ENCODE measurements at regions not wholly inside any gene's neighbourhood (a gene's known extent, or its start where the extent isn't known, plus 50 kb on each side); places are given as distances from the start of the nearest gene placed in this dataset.

- H3K27me3 ChIP-seq (replicated peaks; ENCODE audit: control insufficient read depth, insufficient read depth, low read length) = no peaks in the 10 kb centered on the region
- no peak for DNase-seq (ENCODE audit: extremely low read depth, insufficient read length)
- H3K36me3 ChIP-seq (ENCODE audit: control insufficient read depth, insufficient read depth, low read length) = no peaks in the 10 kb centered on the region
- no peak overlapping the region for H3K4me3 ChIP-seq (replicated peaks; ENCODE audit: low read depth, low read length)
- no peak for TF ChIP-seq CTCF (IDR thresholded peaks at IDR 0.05; ENCODE audit: insufficient read depth, low read length, poor library complexity, severe bottlenecking)
Measured at GRCh38 chr12:22982635-22983034, 357.7 kb downstream of the ETNK1 start.

- H3K27me3 ChIP-seq (replicated peaks; ENCODE audit: control insufficient read depth, insufficient read depth, low read length) = no peaks in the 10 kb centered on the region
- TF ChIP-seq CTCF (IDR thresholded peaks at IDR 0.05; ENCODE audit: insufficient read depth, low read length, poor library complexity, severe bottlenecking) = no peak
- DNase-seq (ENCODE audit: extremely low read depth, insufficient read length) = no peak
- no peaks in the 10 kb centered on the region for H3K36me3 ChIP-seq (ENCODE audit: control insufficient read depth, insufficient read depth, low read length)
- no peak overlapping the region for H3K4me3 ChIP-seq (replicated peaks; ENCODE audit: low read depth, low read length)
Measured at GRCh38 chr12:22986997-22987396, 362.0 kb downstream of the ETNK1 start.

GRCh38 chr12:22990501-22990900, 365.5 kb downstream of the ETNK1 start:
- no peaks in the 10 kb centered on the region for H3K27me3 ChIP-seq (replicated peaks; ENCODE audit: control insufficient read depth, insufficient read depth, low read length)
- no peak for TF ChIP-seq CTCF (IDR thresholded peaks at IDR 0.05; ENCODE audit: insufficient read depth, low read length, poor library complexity, severe bottlenecking)
- DNase-seq (ENCODE audit: extremely low read depth, insufficient read length) = no peak

GRCh38 chr12:22991250-22991844, 366.4 kb downstream of the ETNK1 start:
- no peak for DNase-seq (ENCODE audit: extremely low read depth, insufficient read length)
- no peak for TF ChIP-seq CTCF (IDR thresholded peaks at IDR 0.05; ENCODE audit: insufficient read depth, low read length, poor library complexity, severe bottlenecking)
- H3K27me3 ChIP-seq (replicated peaks; ENCODE audit: control insufficient read depth, insufficient read depth, low read length) = no peaks in the 10 kb centered on the region

More at GRCh38 chr12:22990501-22990900, 365.5 kb downstream of the ETNK1 start:
- no peaks in the 10 kb centered on the region for H3K36me3 ChIP-seq (ENCODE audit: control insufficient read depth, insufficient read depth, low read length)
- H3K4me3 ChIP-seq (replicated peaks; ENCODE audit: low read depth, low read length) = no peak overlapping the region

GRCh38 chr12:22993609-22994315, 368.8 kb downstream of the ETNK1 start:
- no peak for DNase-seq (ENCODE audit: extremely low read depth, insufficient read length)
- TF ChIP-seq CTCF (IDR thresholded peaks at IDR 0.05; ENCODE audit: insufficient read depth, low read length, poor library complexity, severe bottlenecking) = no peak
- H3K36me3 ChIP-seq (ENCODE audit: control insufficient read depth, insufficient read depth, low read length) = no peaks in the 10 kb centered on the region
- no peaks in the 10 kb centered on the region for H3K27me3 ChIP-seq (replicated peaks; ENCODE audit: control insufficient read depth, insufficient read depth, low read length)
- H3K4me3 ChIP-seq (replicated peaks; ENCODE audit: low read depth, low read length) = no peak overlapping the region

More at GRCh38 chr12:22991250-22991844, 366.4 kb downstream of the ETNK1 start:
- H3K4me3 ChIP-seq (replicated peaks; ENCODE audit: low read depth, low read length) = no peak overlapping the region
- no peaks in the 10 kb centered on the region for H3K36me3 ChIP-seq (ENCODE audit: control insufficient read depth, insufficient read depth, low read length)
